GM12878 (cell line): ENCODE measurements at regions not wholly inside any gene's neighbourhood (a gene's known extent, or its start where the extent isn't known, plus 50 kb on each side); places are given as distances from the start of the nearest gene placed in this dataset.

Experiments used
- ATAC-seq: fragments of 200-7000 bp; cut with Tn5 transposase; 3 replicates; pipeline ENCODE4 v1.9.1; 2020; ENCODE audit warnings: mild to moderate bottlenecking, moderate library complexity
- BruUV-seq: library from RNA; stranded (reverse); fragments of 400-500 nt; replicated peaks from 2 replicates; lab custom pipeline; 2021; lab: Mats Ljungman, UMichigan
- CTCF ChIA-PET: fragments of 300-600 bp; sonication (Branson Sonifier 250); formaldehyde crosslinking; extraction: SDS; loops from one replicate; lab custom pipeline; 2021; ENCODE audit warnings: inconsistent platforms; lab: Yijun Ruan, JAX
- POLR2A ChIA-PET: fragments of 350-600 bp; formaldehyde crosslinking; extraction: SDS; loops from one replicate; lab custom pipeline; 2021; ENCODE audit warnings: inconsistent platforms; lab: Charles Lee
- RAD21 ChIA-PET: fragments of 300-600 bp; sonication (Branson Sonifier 250); formaldehyde crosslinking; loops from one replicate; lab custom pipeline; 2023; ENCODE audit warnings: antibody characterized with exemption; ENCODE audit not compliant: unreplicated experiment; lab: Charles Lee
- SMC1A ChIA-PET: fragments of 300-600 bp; sonication (Branson Sonifier 250); formaldehyde crosslinking; loops from one replicate; lab custom pipeline; 2023; ENCODE audit not compliant: unreplicated experiment, uncharacterized antibody; lab: Charles Lee
- DNase-seq: peaks from one replicate; pipeline ENCODE4 v3.0.0-alpha.2; 2011; ENCODE audit warnings: low read depth, low spot score
- FAIRE-seq: peaks from 3 replicates; lab custom pipeline; 2011; peaks lifted over from hg19 to GRCh38; lab: Jason Lieb, UNC
- H2AFZ ChIP-seq: 2 replicates; pipeline ENCODE4 v1.6.0; 2011; ENCODE audit warnings: low read depth, low read length, control low read depth; ENCODE audit not compliant: control insufficient read depth
- H3K27ac ChIP-seq: 2 replicates; pipeline ENCODE4 v1.5.1; 2011; ENCODE audit warnings: control low read depth; ENCODE audit not compliant: control insufficient read depth, insufficient read depth
- H3K27me3 ChIP-seq, 2 experiments: replicated peaks in 1 of 2; 2 replicates each; pipeline versions ENCODE4 v1.6.0 to v1.6.1; 2011; ENCODE audit warnings: low read length in 1 of 2; ENCODE audit not compliant: control insufficient read depth in 2 of 2, insufficient read depth in 2 of 2
- H3K36me3 ChIP-seq, 2 experiments: 2 replicates each; pipeline ENCODE4 v1.5.1; 2011; ENCODE audit warnings: low read length in 1 of 2; ENCODE audit not compliant: control insufficient read depth in 2 of 2, insufficient read depth in 2 of 2
- H3K4me1 ChIP-seq: 2 replicates; pipeline ENCODE4 v1.6.1; 2011; ENCODE audit warnings: mild to moderate bottlenecking, low read length, moderate library complexity, mixed read lengths; ENCODE audit not compliant: control insufficient read depth, insufficient read depth
- H3K4me2 ChIP-seq: 2 replicates; pipeline ENCODE4 v1.6.0; 2011; ENCODE audit warnings: control low read depth; ENCODE audit not compliant: control insufficient read depth, insufficient read depth
- H3K4me3 ChIP-seq: fragments of 200-600 bp; sonication (generic); 2 replicates; pipeline ENCODE4 v1.5.1; 2016
- H3K79me2 ChIP-seq: 2 replicates; pipeline ENCODE4 v1.6.0; 2011; ENCODE audit warnings: low read length; ENCODE audit not compliant: control insufficient read depth, insufficient read depth
- H3K9ac ChIP-seq: 2 replicates; pipeline ENCODE4 v1.8.0; 2011; ENCODE audit warnings: low read length, control low read depth, mixed read lengths; ENCODE audit not compliant: control insufficient read depth, insufficient read depth
- H3K9me3 ChIP-seq: replicated peaks from 3 replicates; pipeline ENCODE4 v1.5.1; 2011; ENCODE audit warnings: mild to moderate bottlenecking, low read length; ENCODE audit not compliant: control insufficient read depth, insufficient read depth
- H4K20me1 ChIP-seq: 2 replicates; pipeline ENCODE4 v1.6.0; 2011; ENCODE audit not compliant: control insufficient read depth, insufficient read depth
- ASH2L ChIP-seq: fragments of 300-600, 200-600 bp; sonication (generic); IDR thresholded peaks from 2 replicates; pipeline ENCODE4 v1.6.1; 2017; ENCODE audit warnings: low read depth, mild to moderate bottlenecking, borderline replicate concordance
- BCL3 ChIP-seq: IDR thresholded peaks from 2 replicates; pipeline ENCODE4 v1.6.1; 2011; ENCODE audit warnings: borderline replicate concordance, low read depth, mild to moderate bottlenecking, moderate library complexity, low read length; ENCODE audit not compliant: insufficient read depth, poor library complexity, severe bottlenecking
- CHD4 ChIP-seq: fragments of 200-600 bp; sonication (generic); IDR thresholded peaks from 2 replicates; pipeline ENCODE4 v1.6.1; 2016; ENCODE audit warnings: mild to moderate bottlenecking
- HDAC2 ChIP-seq: fragments of 200-600 bp; sonication (generic); IDR thresholded peaks from 2 replicates; pipeline ENCODE4 v1.6.1; 2017
- NBN ChIP-seq: fragments of 450-650 bp; IDR thresholded peaks from 2 replicates; pipeline ENCODE4 v1.6.1; 2016
- NFIC ChIP-seq: IDR thresholded peaks from 2 replicates; pipeline ENCODE4 v1.6.1; 2012; ENCODE audit warnings: low read depth, mild to moderate bottlenecking, inconsistent platforms, low read length, moderate library complexity
- ZNF217 ChIP-seq: fragments of 450-650 bp; IDR thresholded peaks from 2 replicates; pipeline ENCODE4 v1.6.1; 2017; ENCODE audit warnings: antibody characterized with exemption, mild to moderate bottlenecking
- ZNF274 ChIP-seq: IDR thresholded peaks from one replicate; pipeline ENCODE4 v1.8.0; 2011; ENCODE audit not compliant: insufficient read length, insufficient read depth
- WGBS: methylation state at CpG from one replicate; pipeline ENCODE4 v1.1.6; 2016; ENCODE audit warnings: low lambda C conversion rate; ENCODE audit not compliant: insufficient replicate concordance, insufficient coverage; ENCODE audit errors: missing lambda C conversion rate; 5-methylcytosine and 5-hydroxymethylcytosine counted together
- in situ Hi-C: fragments of 300-500 bp; cut with MboI; formaldehyde crosslinking; loops from 9 replicates; pipeline ENCODE4 v1.14.3; 2018; ENCODE audit warnings: mixed read lengths
- intact Hi-C: fragments of 100-400 bp; cut with micrococcal nuclease; formaldehyde crosslinking; loops from one replicate; pipeline ENCODE4 v1.14.2; 2022; ENCODE audit not compliant: unreplicated experiment
- TF ChIP-seq, protein P1 (sequence below): fragments of 450-650 bp; IDR thresholded peaks from 2 replicates; pipeline ENCODE4 v1.6.1; 2017; ENCODE audit warnings: antibody characterized with exemption, mild to moderate bottlenecking, moderate library complexity
- TF ChIP-seq, protein P2 (sequence below): fragments of 450-650 bp; formaldehyde crosslinking; IDR thresholded peaks from 2 replicates; pipeline ENCODE4 v1.5.0; 2022; ENCODE audit warnings: mild to moderate bottlenecking, missing genetic modification characterization

DNA sequence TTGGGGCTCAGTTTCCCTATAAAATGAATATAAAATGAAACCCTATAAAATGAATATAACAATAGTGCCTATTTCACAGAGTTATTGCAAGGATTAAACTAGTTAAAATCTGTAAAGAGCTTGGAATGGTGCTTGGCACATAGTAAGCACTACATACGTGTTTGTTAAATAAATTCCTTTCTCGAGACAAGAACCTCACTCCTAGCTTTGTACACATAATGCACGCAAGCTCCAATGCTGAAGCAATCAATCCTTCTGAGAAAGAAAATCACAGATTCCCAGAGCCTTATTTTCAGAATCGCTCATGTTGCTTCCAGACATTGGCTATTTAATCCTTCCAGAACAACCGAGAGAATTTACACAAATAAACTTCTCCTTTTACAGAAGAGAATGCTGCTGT lies 440.9 kb downstream of the IRS1 start:
- no TSS peak for BruUV-seq
- no peak for ATAC-seq
- Histone ChIP-seq H3K79me2 (no peaks in the 10 kb centered on the region), H3K27me3 (no peaks in the 10 kb centered on the region; a peak in 1 of 4 replicates), H3K9me3 (no peaks in the 10 kb centered on the region), H3K36me3 (no peaks in the 10 kb centered on the region), H2AFZ (no peak overlapping the region), H3K9ac (no peak overlapping the region), H3K4me2 (no peak overlapping the region), H3K27ac (no peak overlapping the region), H3K4me1 (no peaks in the 10 kb centered on the region), H4K20me1 (no peaks in the 10 kb centered on the region), H3K4me3 (no peak overlapping the region)
- in situ Hi-C loops = no loop called here
- POLR2A ChIA-PET = no interaction called here
- no peak for FAIRE-seq
- TF ChIP-seq BCL3 (no peak), HDAC2 (no peak), NBN (no peak), NFIC (no peak), CHD4 (no peak), ZNF217 (no peak), ZNF274 (no peak), ASH2L (no peak)
- TF ChIP-seq, protein P1, sequence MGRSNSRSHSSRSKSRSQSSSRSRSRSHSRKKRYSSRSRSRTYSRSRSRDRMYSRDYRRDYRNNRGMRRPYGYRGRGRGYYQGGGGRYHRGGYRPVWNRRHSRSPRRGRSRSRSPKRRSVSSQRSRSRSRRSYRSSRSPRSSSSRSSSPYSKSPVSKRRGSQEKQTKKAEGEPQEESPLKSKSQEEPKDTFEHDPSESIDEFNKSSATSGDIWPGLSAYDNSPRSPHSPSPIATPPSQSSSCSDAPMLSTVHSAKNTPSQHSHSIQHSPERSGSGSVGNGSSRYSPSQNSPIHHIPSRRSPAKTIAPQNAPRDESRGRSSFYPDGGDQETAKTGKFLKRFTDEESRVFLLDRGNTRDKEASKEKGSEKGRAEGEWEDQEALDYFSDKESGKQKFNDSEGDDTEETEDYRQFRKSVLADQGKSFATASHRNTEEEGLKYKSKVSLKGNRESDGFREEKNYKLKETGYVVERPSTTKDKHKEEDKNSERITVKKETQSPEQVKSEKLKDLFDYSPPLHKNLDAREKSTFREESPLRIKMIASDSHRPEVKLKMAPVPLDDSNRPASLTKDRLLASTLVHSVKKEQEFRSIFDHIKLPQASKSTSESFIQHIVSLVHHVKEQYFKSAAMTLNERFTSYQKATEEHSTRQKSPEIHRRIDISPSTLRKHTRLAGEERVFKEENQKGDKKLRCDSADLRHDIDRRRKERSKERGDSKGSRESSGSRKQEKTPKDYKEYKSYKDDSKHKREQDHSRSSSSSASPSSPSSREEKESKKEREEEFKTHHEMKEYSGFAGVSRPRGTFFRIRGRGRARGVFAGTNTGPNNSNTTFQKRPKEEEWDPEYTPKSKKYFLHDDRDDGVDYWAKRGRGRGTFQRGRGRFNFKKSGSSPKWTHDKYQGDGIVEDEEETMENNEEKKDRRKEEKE = no peak
- TF ChIP-seq, protein P2, sequence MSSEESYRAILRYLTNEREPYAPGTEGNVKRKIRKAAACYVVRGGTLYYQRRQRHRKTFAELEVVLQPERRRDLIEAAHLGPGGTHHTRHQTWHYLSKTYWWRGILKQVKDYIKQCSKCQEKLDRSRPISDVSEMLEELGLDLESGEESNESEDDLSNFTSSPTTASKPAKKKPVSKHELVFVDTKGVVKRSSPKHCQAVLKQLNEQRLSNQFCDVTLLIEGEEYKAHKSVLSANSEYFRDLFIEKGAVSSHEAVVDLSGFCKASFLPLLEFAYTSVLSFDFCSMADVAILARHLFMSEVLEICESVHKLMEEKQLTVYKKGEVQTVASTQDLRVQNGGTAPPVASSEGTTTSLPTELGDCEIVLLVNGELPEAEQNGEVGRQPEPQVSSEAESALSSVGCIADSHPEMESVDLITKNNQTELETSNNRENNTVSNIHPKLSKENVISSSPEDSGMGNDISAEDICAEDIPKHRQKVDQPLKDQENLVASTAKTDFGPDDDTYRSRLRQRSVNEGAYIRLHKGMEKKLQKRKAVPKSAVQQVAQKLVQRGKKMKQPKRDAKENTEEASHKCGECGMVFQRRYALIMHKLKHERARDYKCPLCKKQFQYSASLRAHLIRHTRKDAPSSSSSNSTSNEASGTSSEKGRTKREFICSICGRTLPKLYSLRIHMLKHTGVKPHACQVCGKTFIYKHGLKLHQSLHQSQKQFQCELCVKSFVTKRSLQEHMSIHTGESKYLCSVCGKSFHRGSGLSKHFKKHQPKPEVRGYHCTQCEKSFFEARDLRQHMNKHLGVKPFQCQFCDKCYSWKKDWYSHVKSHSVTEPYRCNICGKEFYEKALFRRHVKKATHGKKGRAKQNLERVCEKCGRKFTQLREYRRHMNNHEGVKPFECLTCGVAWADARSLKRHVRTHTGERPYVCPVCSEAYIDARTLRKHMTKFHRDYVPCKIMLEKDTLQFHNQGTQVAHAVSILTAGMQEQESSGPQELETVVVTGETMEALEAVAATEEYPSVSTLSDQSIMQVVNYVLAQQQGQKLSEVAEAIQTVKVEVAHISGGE (CRISPR knock-in tag) = no peak
- CTCF ChIA-PET = interaction anchor here (1.2 kb wide), 1 partner anchor 11 kb away, joined by 3 read pairs; no protein-coding TSS in a partner anchor
- RAD21 ChIA-PET = no interaction called here
- WGBS = 24% methylated on average over 5 of the region's 5 CpGs
- no peak for DNase-seq
- intact Hi-C loops = no loop called here
- SMC1A ChIA-PET = interaction anchor here (0.5 kb wide), 1 partner anchor 93 kb away, joined by 3 read pairs; no protein-coding TSS in a partner anchor
